B cell (primary cell): ENCODE measurements at regions not wholly inside any gene's neighbourhood (a gene's known extent, or its start where the extent isn't known, plus 50 kb on each side); places are given as distances from the start of the nearest gene placed in this dataset.

ENCODE experiments used
- ATAC-seq: fragments of 200-7000 bp; cut with Tn5 transposase; one replicate; pipeline ENCODE4 v1.10.0; 2021; ENCODE audit warnings: low read depth, mild to moderate bottlenecking, moderate number of reproducible peaks, moderate library complexity
- CTCF ChIA-PET: fragments of 350-600 bp; sonication (Branson Sonifier 250); formaldehyde crosslinking; loops from one replicate; lab custom pipeline; 2021; ENCODE audit warnings: antibody characterized with exemption, inconsistent platforms; lab: Charles Lee
- POLR2A ChIA-PET: fragments of 350-600 bp; sonication (Branson Sonifier 250); formaldehyde crosslinking; loops from one replicate; lab custom pipeline; 2021; ENCODE audit warnings: antibody characterized with exemption; lab: Charles Lee
- DNase-seq: peaks from one replicate; pipeline ENCODE4 v3.0.0; 2013
- H2AFZ ChIP-seq: 2 replicates; pipeline ENCODE4 v1.6.1; 2012; ENCODE audit warnings: mild to moderate bottlenecking, low read depth, low read length; ENCODE audit not compliant: insufficient read depth, poor library complexity, severe bottlenecking
- H3K27ac ChIP-seq, 2 donors: 1 replicate in 1 of 2; 2 replicates in 1 of 2; pipeline ENCODE4 v1.5.1; 2012 to 2013; ENCODE audit warnings: low read length in 2 of 2, mild to moderate bottlenecking in 2 of 2, moderate library complexity in 1 of 2
- H3K27me3 ChIP-seq, 4 experiments: fragments of 200-600 bp in 1 of 4; sonication (generic) in 1 of 4; replicated peaks in 1 of 4; 1 replicate in 2 of 4; 2 replicates in 2 of 4; pipeline versions ENCODE4 v1.6.1 to v1.7.0; 2013 to 2016; ENCODE audit warnings: low read length in 3 of 4, mild to moderate bottlenecking in 2 of 4, mixed read lengths in 1 of 4, moderate library complexity in 1 of 4; ENCODE audit not compliant: insufficient read depth in 4 of 4, control insufficient read depth in 3 of 4; ENCODE audit errors: control extremely low read depth in 1 of 4
- H3K36me3 ChIP-seq, 2 experiments: replicated peaks in 1 of 2; 1 replicate in 1 of 2; 2 replicates in 1 of 2; pipeline versions ENCODE4 v1.6.1 to v1.7.1; 2013; ENCODE audit warnings: low read length in 1 of 2; ENCODE audit not compliant: insufficient read depth in 2 of 2, control insufficient read depth in 1 of 2; ENCODE audit errors: control extremely low read depth in 1 of 2, extremely low read depth in 1 of 2
- H3K4me1 ChIP-seq, 2 donors: fragments of 200-600 bp in 1 of 2; sonication (generic) in 1 of 2; 1 replicate in 1 of 2; 2 replicates in 1 of 2; pipeline versions ENCODE4 v1.5.1 to v1.6.1; 2013 to 2017; ENCODE audit warnings: low read length in 2 of 2; ENCODE audit not compliant: control insufficient read depth in 2 of 2, insufficient read depth in 2 of 2
- H3K4me2 ChIP-seq: replicated peaks from 2 replicates; pipeline ENCODE3; 2012; ENCODE audit warnings: mild to moderate bottlenecking, low read depth, low read length; ENCODE audit not compliant: poor library complexity, severe bottlenecking
- H3K4me3 ChIP-seq, 5 experiments: fragments of 200-600 bp in 1 of 5; sonication (generic) in 1 of 5; 1 replicate in 3 of 5; 2 replicates in 2 of 5; pipeline versions ENCODE4 v1.5.1 to v1.7.0; 2011 to 2016; ENCODE audit warnings: low read length in 4 of 5, mild to moderate bottlenecking in 4 of 5, low read depth in 2 of 5, control low read depth in 1 of 5, moderate library complexity in 1 of 5; ENCODE audit not compliant: insufficient read depth in 1 of 5; ENCODE audit errors: control extremely low read depth in 1 of 5, extremely low read depth in 1 of 5
- H3K79me2 ChIP-seq: fragments of 200-600 bp; sonication (generic); one replicate; pipeline ENCODE4 v1.6.0; 2016; ENCODE audit warnings: low read length; ENCODE audit not compliant: control insufficient read depth, insufficient read depth
- H3K9ac ChIP-seq: fragments of 200-600 bp; sonication (generic); 2 replicates; pipeline ENCODE4 v1.6.1; 2017; ENCODE audit warnings: mild to moderate bottlenecking, low read length, moderate library complexity
- H3K9me3 ChIP-seq, 3 donors: one replicate each; pipeline versions ENCODE4 v1.6.1 to v1.7.1; 2013; ENCODE audit warnings: low read length in 2 of 3; ENCODE audit not compliant: control insufficient read depth in 2 of 3, insufficient read depth in 1 of 3; ENCODE audit errors: control extremely low read depth in 1 of 3
- H4K20me1 ChIP-seq: 2 replicates; pipeline ENCODE4 v1.6.0; 2012; ENCODE audit warnings: mild to moderate bottlenecking, low read length; ENCODE audit not compliant: insufficient read depth, control insufficient read depth, poor library complexity, severe bottlenecking
- H3K27ac Mint-ChIP-seq: one replicate; pipeline ENCODE4 v1.8.0; 2021; ENCODE audit warnings: mixed read lengths
- H3K27me3 Mint-ChIP-seq: one replicate; pipeline ENCODE4 v1.8.0; 2021; ENCODE audit warnings: mixed read lengths
- H3K4me1 Mint-ChIP-seq: one replicate; pipeline ENCODE4 v1.8.0; 2021; ENCODE audit warnings: mixed read lengths
- H3K4me3 Mint-ChIP-seq: one replicate; pipeline ENCODE4 v1.8.0; 2021; ENCODE audit warnings: mixed read lengths
- H3K9me3 Mint-ChIP-seq: one replicate; pipeline ENCODE4 v1.8.0; 2022; ENCODE audit warnings: mixed read lengths; ENCODE audit not compliant: insufficient read depth
- CTCF ChIP-seq: fragments of 200-600 bp; IDR thresholded peaks from one replicate; pipeline ENCODE4 v1.8.0; 2022; ENCODE audit warnings: antibody characterized with exemption, mild to moderate bottlenecking
- EZH2 ChIP-seq: IDR thresholded peaks from 2 replicates; pipeline ENCODE4 v1.6.1; 2012; ENCODE audit warnings: borderline replicate concordance, low read depth, mild to moderate bottlenecking, moderate library complexity, low read length; ENCODE audit not compliant: insufficient read depth, poor library complexity, severe bottlenecking
- WGBS: methylation state at CpG from one replicate; pipeline ENCODE4 v1.1.5; 2013; ENCODE audit warnings: missing lambda C conversion rate; ENCODE audit not compliant: insufficient coverage; 5-methylcytosine and 5-hydroxymethylcytosine counted together
- intact Hi-C: fragments of 100-400 bp; cut with micrococcal nuclease; formaldehyde crosslinking; loops from one replicate; pipeline ENCODE4 v1.10.0; 2022

- ATAC-seq: no peak
- Histone ChIP-seq H3K9me3 (no peaks in the 10 kb centered on the region), H4K20me1 (no peaks in the 10 kb centered on the region), H3K4me2 (no peak overlapping the region), H3K27ac (no peak overlapping the region), H3K4me1 (no peaks in the 10 kb centered on the region), H3K36me3 (no peaks in the 10 kb centered on the region), H3K9ac (no peak overlapping the region), H3K4me3 (no peak overlapping the region), H3K27me3 (no peaks in the 10 kb centered on the region), H2AFZ (no peak overlapping the region), H3K79me2 (no peaks in the 10 kb centered on the region)
- Mint-ChIP-seq H3K9me3 (no peaks in the 10 kb centered on the region), H3K4me3 (no peak overlapping the region), H3K4me1 (no peaks in the 10 kb centered on the region), H3K27ac (no peak overlapping the region), H3K27me3 (no peaks in the 10 kb centered on the region)
- no peak for DNase-seq
- intact Hi-C loops: no loop called here
- CTCF ChIA-PET: no interaction called here
- TF ChIP-seq CTCF (no peak), EZH2 (no peak)
- POLR2A ChIA-PET: no interaction called here
- WGBS: no CpG with 5 or more reads among the region's 4 CpGs
Observed at GRCh38 chr6:126285871-126286365, 54.0 kb upstream of the CENPW start.
